WTC11 (cell line): ENCODE measurements at regions not wholly inside any gene's neighbourhood (a gene's known extent, or its start where the extent isn't known, plus 50 kb on each side); places are given as distances from the start of the nearest gene placed in this dataset.

Experiments used
- ATAC-seq: fragments of 200-7000 bp; cut with Tn5 transposase; 2 replicates; pipeline ENCODE4 v1.10.0; 2021; ENCODE audit warnings: mild to moderate bottlenecking, moderate library complexity
- CTCF ChIA-PET: fragments of 300-600 bp; sonication (Branson Sonifier 250); formaldehyde crosslinking; loops from one replicate; lab custom pipeline; 2021; ENCODE audit warnings: antibody characterized with exemption; lab: Charles Lee
- POLR2A ChIA-PET: fragments of 350-600 bp; sonication (Branson Sonifier 250); formaldehyde crosslinking; loops from one replicate; lab custom pipeline; 2021; ENCODE audit warnings: antibody characterized with exemption; lab: Charles Lee
- DNase-seq: peaks from one replicate; pipeline ENCODE4 v3.0.0; 2021; ENCODE audit warnings: low spot score
- H3K27ac Mint-ChIP-seq: 2 replicates; pipeline ENCODE4 v1.8.0; 2021; ENCODE audit warnings: mixed read lengths
- H3K27me3 Mint-ChIP-seq: 2 replicates; pipeline ENCODE4 v1.8.0; 2021; ENCODE audit warnings: low read depth, mild to moderate bottlenecking, moderate library complexity, mixed read lengths
- H3K36me3 Mint-ChIP-seq: 2 replicates; pipeline ENCODE4 v1.8.0; 2021; ENCODE audit warnings: mixed read lengths
- H3K4me1 Mint-ChIP-seq: 2 replicates; pipeline ENCODE4 v1.8.0; 2022; ENCODE audit warnings: mixed read lengths
- H3K4me3 Mint-ChIP-seq: 2 replicates; pipeline ENCODE4 v1.8.0; 2021; ENCODE audit warnings: mild to moderate bottlenecking, moderate library complexity, mixed read lengths
- H3K9me3 Mint-ChIP-seq: 2 replicates; pipeline ENCODE4 v1.8.0; 2021; ENCODE audit warnings: mixed read lengths
- CBFB ChIP-seq: sonication (generic); formaldehyde crosslinking; IDR thresholded peaks from 2 replicates; pipeline ENCODE4 v1.8.1; 2022; ENCODE audit warnings: mild to moderate bottlenecking, low read depth, missing genetic modification reagents
- ELF4 ChIP-seq: sonication (generic); formaldehyde crosslinking; IDR thresholded peaks from 2 replicates; pipeline ENCODE4 v1.8.1; 2022; ENCODE audit warnings: low read depth, mild to moderate bottlenecking, moderate library complexity, missing genetic modification reagents
- EMX1 ChIP-seq: fragments of 250-450 bp; sonication (Bioruptor Pico); IDR thresholded peaks from 2 replicates; pipeline ENCODE4 v1.8.0; 2021; ENCODE audit warnings: mild to moderate bottlenecking
- GABPB1 ChIP-seq: sonication (generic); formaldehyde crosslinking; IDR thresholded peaks from 2 replicates; pipeline ENCODE4 v1.8.1; 2023; ENCODE audit warnings: mild to moderate bottlenecking, missing genetic modification reagents
- NFE2L1 ChIP-seq: sonication (generic); formaldehyde crosslinking; IDR thresholded peaks from 2 replicates; pipeline ENCODE4 v1.8.1; 2023; ENCODE audit warnings: missing genetic modification reagents
- NR2C2 ChIP-seq: sonication (generic); formaldehyde crosslinking; IDR thresholded peaks from 2 replicates; pipeline ENCODE4 v1.8.0; 2022; ENCODE audit warnings: mild to moderate bottlenecking, missing genetic modification reagents
- NR3C1 ChIP-seq: sonication (generic); formaldehyde crosslinking; conservative IDR thresholded peaks from 2 replicates; pipeline ENCODE4 v1.8.1; 2023; ENCODE audit warnings: low read depth, mild to moderate bottlenecking, missing genetic modification reagents
- SOX15 ChIP-seq: fragments of 250-450 bp; sonication (Bioruptor Pico); IDR thresholded peaks from 2 replicates; pipeline ENCODE4 v1.9.0; 2021; ENCODE audit warnings: mild to moderate bottlenecking
- SP1 ChIP-seq: sonication (generic); formaldehyde crosslinking; conservative IDR thresholded peaks from 2 replicates; pipeline ENCODE4 v1.8.1; 2022; ENCODE audit warnings: missing genetic modification reagents
- TEAD4 ChIP-seq: sonication (generic); formaldehyde crosslinking; IDR thresholded peaks from 2 replicates; pipeline ENCODE4 v1.8.0; 2022; ENCODE audit warnings: mild to moderate bottlenecking, missing genetic modification reagents
- ZNF416 ChIP-seq: fragments of 250-450 bp; sonication (Bioruptor Pico); IDR thresholded peaks from 2 replicates; pipeline ENCODE4 v1.9.0; 2021; ENCODE audit warnings: mild to moderate bottlenecking, inconsistent platforms
- TF ChIP-seq, protein P1 (sequence below): sonication (generic); formaldehyde crosslinking; IDR thresholded peaks from 2 replicates; pipeline ENCODE4 v1.8.1; 2022; ENCODE audit warnings: missing genetic modification reagents, borderline replicate concordance
- TF ChIP-seq, protein P2 (sequence below): sonication (generic); formaldehyde crosslinking; IDR thresholded peaks from 2 replicates; pipeline ENCODE4 v1.8.0; 2023; ENCODE audit warnings: mild to moderate bottlenecking, missing genetic modification reagents
- TF ChIP-seq, protein P3 (sequence below): sonication (generic); formaldehyde crosslinking; IDR thresholded peaks from 2 replicates; pipeline ENCODE4 v1.8.1; 2023; ENCODE audit warnings: mild to moderate bottlenecking, missing genetic modification reagents, moderate library complexity
- TF ChIP-seq, protein P4 (sequence below): sonication (generic); formaldehyde crosslinking; IDR thresholded peaks from 2 replicates; pipeline ENCODE4 v1.8.1; 2023; ENCODE audit warnings: mild to moderate bottlenecking, missing genetic modification reagents
- TF ChIP-seq, protein P5 (sequence below): sonication (generic); formaldehyde crosslinking; conservative IDR thresholded peaks from 2 replicates; pipeline ENCODE4 v1.8.1; 2023; ENCODE audit warnings: mild to moderate bottlenecking, low read depth, missing genetic modification reagents, moderate library complexity
- TF ChIP-seq, protein P6 (sequence below): sonication (generic); formaldehyde crosslinking; IDR thresholded peaks from 2 replicates; pipeline ENCODE4 v1.8.1; 2022; ENCODE audit warnings: low read depth, missing genetic modification reagents, borderline replicate concordance

DNA sequence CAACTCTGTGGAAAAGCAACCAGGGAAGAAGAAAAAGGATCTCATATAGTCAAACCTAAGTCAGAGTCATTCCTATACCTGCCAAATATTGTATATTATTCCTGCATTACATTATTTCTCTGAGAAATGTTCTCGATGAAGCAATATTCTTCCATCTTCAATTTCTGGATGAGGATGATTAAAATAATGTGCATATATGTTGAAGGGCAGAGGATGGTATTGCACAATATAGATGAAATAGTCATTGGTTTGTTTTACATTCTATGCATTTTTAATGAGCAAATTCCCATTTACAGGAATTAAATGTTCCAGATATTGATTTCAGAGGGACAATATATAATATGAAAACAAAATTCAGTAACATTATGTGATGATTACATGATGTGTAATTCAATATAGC, 545.2 kb downstream of the STK39 start (continued):
- no peak for TF ChIP-seq CBFB
- TF ChIP-seq, protein P1, sequence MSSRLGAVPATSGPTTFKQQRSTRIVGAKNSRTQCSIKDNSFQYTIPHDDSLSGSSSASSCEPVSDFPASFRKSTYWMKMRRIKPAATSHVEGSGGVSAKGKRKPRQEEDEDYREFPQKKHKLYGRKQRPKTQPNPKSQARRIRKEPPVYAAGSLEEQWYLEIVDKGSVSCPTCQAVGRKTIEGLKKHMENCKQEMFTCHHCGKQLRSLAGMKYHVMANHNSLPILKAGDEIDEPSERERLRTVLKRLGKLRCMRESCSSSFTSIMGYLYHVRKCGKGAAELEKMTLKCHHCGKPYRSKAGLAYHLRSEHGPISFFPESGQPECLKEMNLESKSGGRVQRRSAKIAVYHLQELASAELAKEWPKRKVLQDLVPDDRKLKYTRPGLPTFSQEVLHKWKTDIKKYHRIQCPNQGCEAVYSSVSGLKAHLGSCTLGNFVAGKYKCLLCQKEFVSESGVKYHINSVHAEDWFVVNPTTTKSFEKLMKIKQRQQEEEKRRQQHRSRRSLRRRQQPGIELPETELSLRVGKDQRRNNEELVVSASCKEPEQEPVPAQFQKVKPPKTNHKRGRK, result no peak

DNA sequence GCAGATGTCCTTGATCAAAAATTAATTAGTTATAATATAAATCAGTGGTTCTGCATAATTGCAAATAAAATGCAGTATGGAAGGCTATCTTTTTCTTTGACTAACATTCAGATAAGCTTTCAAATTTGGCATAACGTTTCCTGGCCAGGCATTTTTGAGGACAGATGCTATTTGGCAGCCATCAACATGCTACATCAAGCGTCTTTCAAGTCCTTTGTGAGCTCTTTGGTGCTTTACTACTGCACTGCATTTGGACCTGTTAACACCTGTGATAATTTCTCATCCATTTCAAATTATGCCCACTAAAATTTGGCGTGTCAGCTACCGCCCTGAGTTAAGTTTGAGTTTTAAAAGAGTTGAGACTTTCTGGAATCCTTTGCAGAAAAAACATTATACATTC, 545.7 kb downstream of the STK39 start:
- ATAC-seq, result no peak
- Mint-ChIP-seq H3K4me3 (no peak overlapping the region), H3K27me3 (no peaks in the 10 kb centered on the region), H3K36me3 (no peaks in the 10 kb centered on the region), H3K27ac (no peak overlapping the region), H3K9me3 (no peaks in the 10 kb centered on the region), H3K4me1 (peaks cover 29% of the 10 kb centered on the region)
- POLR2A ChIA-PET, result no interaction called here
- CTCF ChIA-PET, result no interaction called here
- no peak for DNase-seq
- TF ChIP-seq, protein P2, sequence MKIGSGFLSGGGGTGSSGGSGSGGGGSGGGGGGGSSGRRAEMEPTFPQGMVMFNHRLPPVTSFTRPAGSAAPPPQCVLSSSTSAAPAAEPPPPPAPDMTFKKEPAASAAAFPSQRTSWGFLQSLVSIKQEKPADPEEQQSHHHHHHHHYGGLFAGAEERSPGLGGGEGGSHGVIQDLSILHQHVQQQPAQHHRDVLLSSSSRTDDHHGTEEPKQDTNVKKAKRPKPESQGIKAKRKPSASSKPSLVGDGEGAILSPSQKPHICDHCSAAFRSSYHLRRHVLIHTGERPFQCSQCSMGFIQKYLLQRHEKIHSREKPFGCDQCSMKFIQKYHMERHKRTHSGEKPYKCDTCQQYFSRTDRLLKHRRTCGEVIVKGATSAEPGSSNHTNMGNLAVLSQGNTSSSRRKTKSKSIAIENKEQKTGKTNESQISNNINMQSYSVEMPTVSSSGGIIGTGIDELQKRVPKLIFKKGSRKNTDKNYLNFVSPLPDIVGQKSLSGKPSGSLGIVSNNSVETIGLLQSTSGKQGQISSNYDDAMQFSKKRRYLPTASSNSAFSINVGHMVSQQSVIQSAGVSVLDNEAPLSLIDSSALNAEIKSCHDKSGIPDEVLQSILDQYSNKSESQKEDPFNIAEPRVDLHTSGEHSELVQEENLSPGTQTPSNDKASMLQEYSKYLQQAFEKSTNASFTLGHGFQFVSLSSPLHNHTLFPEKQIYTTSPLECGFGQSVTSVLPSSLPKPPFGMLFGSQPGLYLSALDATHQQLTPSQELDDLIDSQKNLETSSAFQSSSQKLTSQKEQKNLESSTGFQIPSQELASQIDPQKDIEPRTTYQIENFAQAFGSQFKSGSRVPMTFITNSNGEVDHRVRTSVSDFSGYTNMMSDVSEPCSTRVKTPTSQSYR (CRISPR knock-in tag), result no peak
- no peak for TF ChIP-seq CBFB
- TF ChIP-seq, protein P3, sequence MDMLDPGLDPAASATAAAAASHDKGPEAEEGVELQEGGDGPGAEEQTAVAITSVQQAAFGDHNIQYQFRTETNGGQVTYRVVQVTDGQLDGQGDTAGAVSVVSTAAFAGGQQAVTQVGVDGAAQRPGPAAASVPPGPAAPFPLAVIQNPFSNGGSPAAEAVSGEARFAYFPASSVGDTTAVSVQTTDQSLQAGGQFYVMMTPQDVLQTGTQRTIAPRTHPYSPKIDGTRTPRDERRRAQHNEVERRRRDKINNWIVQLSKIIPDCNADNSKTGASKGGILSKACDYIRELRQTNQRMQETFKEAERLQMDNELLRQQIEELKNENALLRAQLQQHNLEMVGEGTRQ, result no peak
- no peak for TF ChIP-seq NR2C2 (CRISPR knock-in tag)
- TF ChIP-seq, protein P4, sequence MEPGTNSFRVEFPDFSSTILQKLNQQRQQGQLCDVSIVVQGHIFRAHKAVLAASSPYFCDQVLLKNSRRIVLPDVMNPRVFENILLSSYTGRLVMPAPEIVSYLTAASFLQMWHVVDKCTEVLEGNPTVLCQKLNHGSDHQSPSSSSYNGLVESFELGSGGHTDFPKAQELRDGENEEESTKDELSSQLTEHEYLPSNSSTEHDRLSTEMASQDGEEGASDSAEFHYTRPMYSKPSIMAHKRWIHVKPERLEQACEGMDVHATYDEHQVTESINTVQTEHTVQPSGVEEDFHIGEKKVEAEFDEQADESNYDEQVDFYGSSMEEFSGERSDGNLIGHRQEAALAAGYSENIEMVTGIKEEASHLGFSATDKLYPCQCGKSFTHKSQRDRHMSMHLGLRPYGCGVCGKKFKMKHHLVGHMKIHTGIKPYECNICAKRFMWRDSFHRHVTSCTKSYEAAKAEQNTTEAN (CRISPR knock-in tag), result no peak
- TF ChIP-seq ELF4, result no peak
- TF ChIP-seq SOX15 (CRISPR knock-in tag), result no peak
- no peak for TF ChIP-seq ZNF416 (CRISPR knock-in tag)
- no peak for TF ChIP-seq NFE2L1 (CRISPR knock-in tag)
- TF ChIP-seq, protein P5, sequence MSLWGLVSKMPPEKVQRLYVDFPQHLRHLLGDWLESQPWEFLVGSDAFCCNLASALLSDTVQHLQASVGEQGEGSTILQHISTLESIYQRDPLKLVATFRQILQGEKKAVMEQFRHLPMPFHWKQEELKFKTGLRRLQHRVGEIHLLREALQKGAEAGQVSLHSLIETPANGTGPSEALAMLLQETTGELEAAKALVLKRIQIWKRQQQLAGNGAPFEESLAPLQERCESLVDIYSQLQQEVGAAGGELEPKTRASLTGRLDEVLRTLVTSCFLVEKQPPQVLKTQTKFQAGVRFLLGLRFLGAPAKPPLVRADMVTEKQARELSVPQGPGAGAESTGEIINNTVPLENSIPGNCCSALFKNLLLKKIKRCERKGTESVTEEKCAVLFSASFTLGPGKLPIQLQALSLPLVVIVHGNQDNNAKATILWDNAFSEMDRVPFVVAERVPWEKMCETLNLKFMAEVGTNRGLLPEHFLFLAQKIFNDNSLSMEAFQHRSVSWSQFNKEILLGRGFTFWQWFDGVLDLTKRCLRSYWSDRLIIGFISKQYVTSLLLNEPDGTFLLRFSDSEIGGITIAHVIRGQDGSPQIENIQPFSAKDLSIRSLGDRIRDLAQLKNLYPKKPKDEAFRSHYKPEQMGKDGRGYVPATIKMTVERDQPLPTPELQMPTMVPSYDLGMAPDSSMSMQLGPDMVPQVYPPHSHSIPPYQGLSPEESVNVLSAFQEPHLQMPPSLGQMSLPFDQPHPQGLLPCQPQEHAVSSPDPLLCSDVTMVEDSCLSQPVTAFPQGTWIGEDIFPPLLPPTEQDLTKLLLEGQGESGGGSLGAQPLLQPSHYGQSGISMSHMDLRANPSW, result no peak
- no peak for TF ChIP-seq EMX1 (CRISPR knock-in tag)
- TF ChIP-seq, protein P6, sequence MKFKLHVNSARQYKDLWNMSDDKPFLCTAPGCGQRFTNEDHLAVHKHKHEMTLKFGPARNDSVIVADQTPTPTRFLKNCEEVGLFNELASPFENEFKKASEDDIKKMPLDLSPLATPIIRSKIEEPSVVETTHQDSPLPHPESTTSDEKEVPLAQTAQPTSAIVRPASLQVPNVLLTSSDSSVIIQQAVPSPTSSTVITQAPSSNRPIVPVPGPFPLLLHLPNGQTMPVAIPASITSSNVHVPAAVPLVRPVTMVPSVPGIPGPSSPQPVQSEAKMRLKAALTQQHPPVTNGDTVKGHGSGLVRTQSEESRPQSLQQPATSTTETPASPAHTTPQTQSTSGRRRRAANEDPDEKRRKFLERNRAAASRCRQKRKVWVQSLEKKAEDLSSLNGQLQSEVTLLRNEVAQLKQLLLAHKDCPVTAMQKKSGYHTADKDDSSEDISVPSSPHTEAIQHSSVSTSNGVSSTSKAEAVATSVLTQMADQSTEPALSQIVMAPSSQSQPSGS (CRISPR knock-in tag), result no peak
- no peak for TF ChIP-seq NR3C1

DNA sequence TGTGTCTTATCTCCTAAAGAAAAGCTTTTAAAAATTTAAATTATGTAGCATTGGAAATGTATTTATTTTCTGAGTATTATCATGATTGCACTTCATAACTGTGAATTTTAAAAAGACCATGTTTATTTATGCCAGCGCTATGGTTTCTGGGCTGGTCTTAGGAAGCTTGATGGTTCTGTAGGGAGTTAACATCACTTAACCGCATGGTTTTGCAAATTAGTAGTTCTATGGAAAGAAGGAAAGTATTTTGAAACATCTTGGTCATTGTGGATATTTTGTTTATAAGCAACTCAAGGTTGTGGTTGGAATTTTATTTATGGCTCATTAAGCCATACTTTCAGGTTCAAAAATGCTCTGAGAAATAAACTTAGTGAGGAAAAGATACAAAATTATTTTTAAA, 549.4 kb downstream of the STK39 start:
- DNase-seq, result no peak
- TF ChIP-seq TEAD4 (CRISPR knock-in tag), result no peak
- no peak for TF ChIP-seq SP1 (CRISPR knock-in tag)
- no peak for TF ChIP-seq GABPB1 (CRISPR knock-in tag)
- TF ChIP-seq, all 79 proteins: peak for 0
- ChIA-PET CTCF (interaction anchor here (0.9 kb wide), 1 partner anchor 421 kb away, joined by 3 read pairs; no protein-coding TSS in a partner anchor), POLR2A (no interaction called here)
- H3K36me3 Mint-ChIP-seq, result no peaks in the 10 kb centered on the region
- H3K27ac Mint-ChIP-seq, result peak overlapping the region; percentile 97
- peaks cover 38% of the 10 kb centered on the region for H3K4me1 Mint-ChIP-seq
- no peaks in the 10 kb centered on the region for H3K27me3 Mint-ChIP-seq
- ATAC-seq, result no peak; the same call in 1 of the 2 replicates
- H3K4me3 Mint-ChIP-seq, result 0 out of 2 replicates have a peak overlapping the region, but pooled peaks have one; percentile 14
- H3K9me3 Mint-ChIP-seq, result no peaks in the 10 kb centered on the region
